ENCODE measurements at regions not wholly inside any gene's neighbourhood (a gene's known extent, or its start where the extent isn't known, plus 50 kb on each side); places are given as distances from the start of the nearest gene placed in this dataset.

DNA sequence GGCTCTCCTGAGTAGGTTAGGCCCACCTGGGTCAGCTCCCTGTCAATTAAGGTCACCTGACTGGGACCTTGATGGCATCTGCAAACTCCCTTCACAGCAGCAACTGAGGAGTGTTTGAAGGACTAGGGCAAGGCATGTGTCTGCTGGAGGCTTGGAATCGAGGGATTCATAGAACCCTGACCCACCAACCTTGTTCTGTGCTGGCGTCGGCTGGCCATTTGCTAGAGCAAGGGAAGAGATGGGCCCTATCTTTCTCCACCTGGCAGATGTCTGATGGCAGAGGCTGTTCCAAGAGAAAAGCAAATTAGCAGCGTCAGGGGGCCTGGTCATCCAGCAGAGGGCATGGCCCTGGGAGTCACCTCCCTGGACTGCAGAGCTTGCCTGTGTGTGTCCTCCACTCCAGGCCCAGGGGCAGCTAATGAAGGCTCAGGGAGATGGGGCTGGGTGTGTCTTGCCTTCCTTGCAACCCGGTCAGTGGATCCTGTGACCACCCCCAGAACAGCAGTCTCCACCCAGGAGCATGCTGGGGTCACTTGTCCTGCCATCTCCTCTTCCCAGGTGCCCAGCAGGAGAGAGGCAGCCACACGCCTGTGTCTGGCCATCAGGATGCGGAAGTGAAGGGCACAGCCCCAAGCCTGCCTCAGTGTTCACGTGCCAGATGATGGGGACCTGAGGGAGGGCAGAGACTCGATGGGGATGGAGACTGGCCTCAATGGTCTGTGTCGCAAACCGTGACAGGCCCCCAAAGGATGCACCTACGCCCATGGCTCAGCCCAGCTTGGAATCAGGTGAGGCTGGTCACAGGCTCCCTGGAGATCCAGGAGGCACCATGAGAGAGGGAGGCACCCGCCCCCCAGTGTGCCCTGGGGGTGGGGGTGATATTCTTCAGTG, 53.9 kb downstream of the BARX1 start:
- DNase-seq, result no peak
- H3K27me3 ChIP-seq (ENCODE audit: control insufficient read depth, insufficient read depth, low read length), result peaks cover 3% of the 10 kb centered on the region
- WGBS (ENCODE audit: insufficient coverage, low lambda C conversion rate), result no CpG with 5 or more reads among the region's 13 CpGs
- no peaks in the 10 kb centered on the region for H3K4me1 ChIP-seq (ENCODE audit: control insufficient read depth, insufficient read depth, low read length)
- no peak overlapping the region for H3K27ac ChIP-seq (ENCODE audit: low read length)
- H3K4me3 ChIP-seq (ENCODE audit: low read length), result no peak overlapping the region
- no peaks in the 10 kb centered on the region for H3K9me3 ChIP-seq (ENCODE audit: control insufficient read depth, low read depth, low read length)
- H3K36me3 ChIP-seq (ENCODE audit: control insufficient read depth, insufficient read depth, low read length), result no peaks in the 10 kb centered on the region

DNA sequence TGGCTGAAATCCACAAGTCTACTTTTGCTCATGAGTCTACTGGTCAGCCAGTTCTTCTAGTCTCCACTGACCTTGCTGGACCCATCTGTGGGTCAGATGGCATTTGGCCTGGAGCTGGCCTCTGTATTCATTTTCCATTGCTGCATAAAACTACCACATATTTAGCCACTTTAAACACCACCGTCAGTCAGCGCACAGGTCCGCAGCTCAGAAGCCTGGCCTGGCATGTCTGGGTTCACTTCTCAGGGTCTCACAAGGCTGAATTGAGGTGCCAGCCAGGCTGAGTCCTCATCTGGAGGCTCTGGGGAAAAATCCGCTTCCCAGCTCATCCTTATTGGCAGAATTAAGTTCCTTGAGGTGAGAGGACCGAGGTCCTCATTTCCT, 54.7 kb downstream of the BARX1 start:
- Histone ChIP-seq H3K9me3 (ENCODE audit: control insufficient read depth, low read depth, low read length) (no peaks in the 10 kb centered on the region), H3K4me1 (ENCODE audit: control insufficient read depth, insufficient read depth, low read length) (no peaks in the 10 kb centered on the region), H3K27me3 (ENCODE audit: control insufficient read depth, insufficient read depth, low read length) (no peaks in the 10 kb centered on the region), H3K36me3 (ENCODE audit: control insufficient read depth, insufficient read depth, low read length) (no peaks in the 10 kb centered on the region), H3K27ac (ENCODE audit: low read length) (no peak overlapping the region), H3K4me3 (ENCODE audit: low read length) (no peak overlapping the region)
- DNase-seq, result no peak
- WGBS (ENCODE audit: insufficient coverage, low lambda C conversion rate), result no CpG with 5 or more reads among the region's 5 CpGs

DNA sequence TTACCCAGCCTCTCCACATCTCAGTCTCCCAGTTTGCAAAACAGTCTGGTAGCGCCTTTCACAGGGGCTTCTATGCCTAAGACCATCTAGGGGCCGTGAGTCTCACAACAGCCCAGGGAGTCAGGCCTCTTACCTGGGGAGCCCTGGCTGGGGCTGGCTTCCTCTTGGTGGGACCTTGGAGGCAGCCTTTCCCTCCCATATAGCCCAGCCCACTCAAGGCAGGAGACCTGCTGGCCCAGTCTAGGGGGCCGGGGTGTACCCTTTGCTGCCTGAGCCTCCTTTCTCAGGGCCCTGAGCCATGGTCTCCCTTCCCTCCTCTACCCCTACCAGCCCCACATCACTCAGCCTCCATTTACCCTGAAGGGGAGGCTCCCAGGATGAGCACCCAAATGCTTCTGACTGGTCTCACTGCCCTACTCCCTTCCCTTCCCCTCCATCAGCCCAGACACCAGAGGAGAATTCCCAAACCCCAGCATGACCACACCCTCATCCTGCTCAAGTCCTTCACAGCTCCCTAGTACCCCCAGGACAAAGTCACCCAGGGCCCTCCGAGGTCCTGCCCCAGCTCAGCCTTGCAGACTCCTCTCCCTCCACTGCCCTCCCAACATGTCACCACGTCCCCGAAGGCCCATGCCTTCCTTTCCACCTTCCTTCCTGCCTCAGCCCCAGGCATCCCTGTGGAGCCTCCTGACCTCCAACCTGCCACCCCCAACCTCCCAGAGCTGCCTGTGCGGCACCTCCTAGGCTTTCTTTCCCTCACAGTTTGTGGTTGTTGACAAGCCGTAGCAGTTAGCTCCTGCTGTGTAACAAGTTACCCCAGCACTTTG, 55.3 kb downstream of the BARX1 start:
- no CpG with 5 or more reads among the region's 8 CpGs for whole genome bisulfite sequencing (ENCODE audit: insufficient coverage, low lambda C conversion rate)
- DNase-seq, result no peak
- Histone ChIP-seq H3K27me3 (ENCODE audit: control insufficient read depth, insufficient read depth, low read length) (no peaks in the 10 kb centered on the region), H3K36me3 (ENCODE audit: control insufficient read depth, insufficient read depth, low read length) (no peaks in the 10 kb centered on the region), H3K4me3 (ENCODE audit: low read length) (no peak overlapping the region), H3K27ac (ENCODE audit: low read length) (no peak overlapping the region), H3K9me3 (ENCODE audit: control insufficient read depth, low read depth, low read length) (no peaks in the 10 kb centered on the region), H3K4me1 (ENCODE audit: control insufficient read depth, insufficient read depth, low read length) (no peaks in the 10 kb centered on the region)

DNA sequence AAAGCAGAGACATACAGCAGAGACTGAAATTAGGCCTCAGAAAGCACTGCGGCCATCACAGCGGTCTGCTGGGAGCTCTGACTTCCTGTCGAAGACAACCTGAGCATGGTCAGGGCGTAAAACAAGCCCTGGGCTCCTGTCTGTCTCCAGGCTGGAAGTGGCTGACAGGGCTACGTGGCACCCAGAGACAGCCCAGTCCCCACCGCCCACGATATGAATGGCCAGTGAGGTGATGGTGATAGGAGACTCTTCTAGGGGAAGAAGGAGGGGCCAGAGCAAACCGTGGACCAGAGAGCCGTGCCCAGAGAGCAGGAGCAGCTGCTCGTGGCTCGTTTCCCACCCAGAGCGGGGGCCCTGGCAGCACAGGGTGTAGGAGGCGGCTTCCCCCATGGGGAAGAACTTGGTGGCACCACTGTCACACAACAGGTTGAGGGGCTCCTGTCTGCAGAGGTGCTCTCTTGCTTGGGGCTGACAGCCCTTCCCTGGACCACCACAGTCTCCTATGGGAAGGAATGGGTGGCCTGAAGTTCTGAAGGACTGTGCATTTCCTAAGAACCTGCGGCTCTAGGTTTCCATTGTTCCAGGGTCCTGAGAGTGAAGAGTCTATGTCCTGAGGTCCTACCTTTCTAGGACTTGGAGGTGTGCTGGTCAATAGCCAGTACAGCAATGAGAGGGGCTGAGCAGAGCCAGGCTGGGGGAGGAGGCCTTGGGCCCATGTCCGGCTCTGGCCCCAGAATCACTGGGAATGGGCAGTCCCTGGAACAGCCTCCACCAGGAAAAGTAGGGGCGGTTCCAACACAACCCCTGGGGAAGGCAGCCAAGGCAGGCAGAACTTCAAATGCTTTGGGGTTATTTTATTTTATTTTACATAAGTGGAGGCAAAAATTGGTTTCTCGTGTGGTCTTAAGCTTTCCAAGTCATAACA, 56.4 kb downstream of the BARX1 start:
- H3K27ac ChIP-seq (ENCODE audit: low read length), result no peak overlapping the region
- H3K9me3 ChIP-seq (ENCODE audit: control insufficient read depth, low read depth, low read length), result no peaks in the 10 kb centered on the region
- whole genome bisulfite sequencing (ENCODE audit: insufficient coverage, low lambda C conversion rate), result no CpG with 5 or more reads among the region's 17 CpGs
- no peaks in the 10 kb centered on the region for H3K27me3 ChIP-seq (ENCODE audit: control insufficient read depth, insufficient read depth, low read length)
- no peaks in the 10 kb centered on the region for H3K36me3 ChIP-seq (ENCODE audit: control insufficient read depth, insufficient read depth, low read length)
- peaks cover 8% of the 10 kb centered on the region for H3K4me1 ChIP-seq (ENCODE audit: control insufficient read depth, insufficient read depth, low read length)
- H3K4me3 ChIP-seq (ENCODE audit: low read length), result no peak overlapping the region
- DNase-seq, result no peak

DNA sequence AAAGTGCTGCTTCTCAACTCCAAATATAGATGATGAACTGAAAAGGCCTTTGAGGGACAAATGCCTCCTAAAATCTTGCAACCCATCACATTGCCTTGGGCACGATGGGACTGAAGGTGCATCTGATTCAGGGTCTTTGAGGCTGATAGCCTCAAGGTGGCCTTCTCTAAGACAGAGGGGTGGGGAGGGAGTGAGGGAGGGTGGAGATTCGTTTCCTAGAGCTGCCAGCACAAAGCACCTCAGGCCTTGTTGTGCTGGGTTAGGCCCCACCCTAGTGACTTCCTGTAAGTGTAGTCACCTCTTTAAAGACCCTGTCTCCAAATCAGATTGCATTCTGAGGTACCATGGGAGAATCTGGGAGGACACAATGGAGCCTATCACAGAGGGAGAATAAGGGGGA, 57.1 kb downstream of the BARX1 start:
- Histone ChIP-seq H3K4me1 (ENCODE audit: control insufficient read depth, insufficient read depth, low read length) (peaks cover 12% of the 10 kb centered on the region), H3K4me3 (ENCODE audit: low read length) (no peak overlapping the region), H3K27ac (ENCODE audit: low read length) (no peak overlapping the region), H3K36me3 (ENCODE audit: control insufficient read depth, insufficient read depth, low read length) (no peaks in the 10 kb centered on the region), H3K9me3 (ENCODE audit: control insufficient read depth, low read depth, low read length) (no peaks in the 10 kb centered on the region), H3K27me3 (ENCODE audit: control insufficient read depth, insufficient read depth, low read length) (no peaks in the 10 kb centered on the region)
- no CpG with 5 or more reads among the region's 2 CpGs for WGBS (ENCODE audit: insufficient coverage, low lambda C conversion rate)
- DNase-seq, result no peak

DNA sequence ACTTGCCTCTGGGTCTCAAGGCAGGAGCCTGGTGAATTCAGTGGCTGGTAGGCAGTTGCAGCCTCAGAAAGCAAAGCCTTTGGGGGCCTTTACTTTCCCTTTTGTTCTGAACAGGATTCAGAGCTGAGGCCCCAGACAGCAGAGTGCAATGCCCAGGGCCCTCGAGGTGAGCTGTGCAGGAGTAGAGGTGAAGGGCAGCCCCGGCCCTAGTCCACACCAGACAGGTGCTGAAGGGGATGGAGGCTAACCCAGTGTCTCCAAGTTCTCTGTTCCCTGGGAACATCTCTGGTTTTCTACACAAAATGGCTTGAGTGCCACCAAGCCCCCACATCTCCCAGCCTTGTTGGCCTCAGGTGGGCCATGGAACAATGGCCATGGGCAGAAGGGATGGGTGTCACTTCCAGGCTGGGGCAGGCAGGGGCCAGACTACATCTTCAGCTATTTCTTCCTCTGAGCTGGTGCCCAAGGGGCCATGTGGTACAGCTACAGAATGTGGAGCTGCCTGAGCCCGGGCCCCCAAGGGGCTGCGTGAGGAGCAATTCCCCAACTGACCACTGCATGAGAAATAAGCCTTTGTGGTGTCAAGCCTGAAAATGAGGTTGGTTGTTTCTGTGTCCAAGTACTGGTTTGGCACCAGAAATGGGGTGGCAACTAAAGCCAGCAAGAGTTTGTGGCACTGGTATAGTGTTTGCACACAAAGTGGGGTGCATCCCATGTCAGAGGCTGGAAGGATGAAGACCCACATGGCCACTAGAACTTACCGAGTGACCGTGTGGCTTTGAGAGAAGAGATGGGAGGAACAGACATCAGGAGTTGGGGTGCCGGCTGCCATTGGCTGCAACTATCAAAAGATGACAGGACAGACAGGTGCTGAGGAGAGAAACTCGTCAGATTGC, 57.8 kb downstream of the BARX1 start:
- no peak for DNase-seq
- Histone ChIP-seq H3K4me1 (ENCODE audit: control insufficient read depth, insufficient read depth, low read length) (peaks cover 12% of the 10 kb centered on the region), H3K27me3 (ENCODE audit: control insufficient read depth, insufficient read depth, low read length) (no peaks in the 10 kb centered on the region), H3K27ac (ENCODE audit: low read length) (no peak overlapping the region), H3K36me3 (ENCODE audit: control insufficient read depth, insufficient read depth, low read length) (no peaks in the 10 kb centered on the region), H3K4me3 (ENCODE audit: low read length) (no peak overlapping the region), H3K9me3 (ENCODE audit: control insufficient read depth, low read depth, low read length) (no peaks in the 10 kb centered on the region)
- 83% methylated on average over 1 of the region's 8 CpGs for WGBS (ENCODE audit: insufficient coverage, low lambda C conversion rate)

DNA sequence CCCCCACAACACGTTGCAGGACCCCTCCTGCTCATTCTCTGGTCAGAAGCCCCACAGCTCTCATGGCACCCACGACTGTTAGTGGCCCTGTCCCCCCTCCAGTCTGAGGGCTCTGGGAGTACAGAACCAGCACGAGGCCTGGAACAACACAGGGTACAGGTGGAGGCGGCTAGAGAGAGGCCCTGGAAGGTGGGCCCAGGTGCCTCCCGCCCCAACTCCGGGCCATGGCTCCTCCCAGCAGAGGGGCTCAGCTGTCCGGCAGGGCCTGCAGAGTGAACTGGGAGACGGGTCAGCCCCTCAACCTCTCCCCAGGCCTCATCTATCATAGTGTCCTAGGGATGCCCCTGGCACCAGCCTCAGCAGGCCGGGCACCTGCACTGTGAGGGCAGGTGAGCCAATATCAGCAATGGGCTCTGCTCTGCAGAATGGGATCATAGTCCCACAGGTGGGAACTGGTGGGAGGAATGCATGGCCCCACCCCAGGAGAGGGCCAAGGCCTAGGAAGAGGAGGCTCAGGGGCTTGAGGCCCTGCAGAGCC, 58.6 kb downstream of the BARX1 start:
- no CpG with 5 or more reads among the region's 9 CpGs for WGBS (ENCODE audit: insufficient coverage, low lambda C conversion rate)
- Histone ChIP-seq H3K9me3 (ENCODE audit: control insufficient read depth, low read depth, low read length) (no peaks in the 10 kb centered on the region), H3K4me3 (ENCODE audit: low read length) (no peak overlapping the region), H3K36me3 (ENCODE audit: control insufficient read depth, insufficient read depth, low read length) (no peaks in the 10 kb centered on the region), H3K27me3 (ENCODE audit: control insufficient read depth, insufficient read depth, low read length) (no peaks in the 10 kb centered on the region), H3K27ac (ENCODE audit: low read length) (no peak overlapping the region), H3K4me1 (ENCODE audit: control insufficient read depth, insufficient read depth, low read length) (peaks cover 12% of the 10 kb centered on the region)
- DNase-seq, result no peak

DNA sequence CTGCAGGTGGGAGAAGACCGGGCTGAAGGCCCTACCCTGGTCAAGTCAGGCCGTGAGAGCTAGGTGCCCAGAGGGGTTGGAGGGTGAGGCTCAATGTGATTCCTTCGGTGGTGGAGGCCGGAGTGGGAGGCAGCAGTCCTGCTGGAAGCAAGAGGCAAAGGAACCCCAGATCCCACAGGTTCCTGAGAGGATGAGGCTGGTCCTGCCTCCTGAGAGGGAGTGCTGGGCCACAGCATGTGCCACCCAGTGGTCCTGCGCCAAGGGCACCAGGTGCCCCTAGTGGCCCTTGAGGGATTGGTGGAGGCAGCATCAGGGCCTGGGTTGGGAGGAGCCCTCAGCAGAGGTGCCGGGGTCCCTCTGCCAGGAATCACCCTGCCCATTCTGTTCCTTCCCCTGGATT, 59.1 kb downstream of the BARX1 start:
- H3K4me3 ChIP-seq (ENCODE audit: low read length), result no peak overlapping the region
- whole genome bisulfite sequencing (ENCODE audit: insufficient coverage, low lambda C conversion rate), result no CpG with 5 or more reads among the region's 6 CpGs
- H3K4me1 ChIP-seq (ENCODE audit: control insufficient read depth, insufficient read depth, low read length), result peaks cover 12% of the 10 kb centered on the region
- no peaks in the 10 kb centered on the region for H3K36me3 ChIP-seq (ENCODE audit: control insufficient read depth, insufficient read depth, low read length)
- no peak overlapping the region for H3K27ac ChIP-seq (ENCODE audit: low read length)
- DNase-seq, result no peak
- no peaks in the 10 kb centered on the region for H3K27me3 ChIP-seq (ENCODE audit: control insufficient read depth, insufficient read depth, low read length)
- H3K9me3 ChIP-seq (ENCODE audit: control insufficient read depth, low read depth, low read length), result no peaks in the 10 kb centered on the region

DNA sequence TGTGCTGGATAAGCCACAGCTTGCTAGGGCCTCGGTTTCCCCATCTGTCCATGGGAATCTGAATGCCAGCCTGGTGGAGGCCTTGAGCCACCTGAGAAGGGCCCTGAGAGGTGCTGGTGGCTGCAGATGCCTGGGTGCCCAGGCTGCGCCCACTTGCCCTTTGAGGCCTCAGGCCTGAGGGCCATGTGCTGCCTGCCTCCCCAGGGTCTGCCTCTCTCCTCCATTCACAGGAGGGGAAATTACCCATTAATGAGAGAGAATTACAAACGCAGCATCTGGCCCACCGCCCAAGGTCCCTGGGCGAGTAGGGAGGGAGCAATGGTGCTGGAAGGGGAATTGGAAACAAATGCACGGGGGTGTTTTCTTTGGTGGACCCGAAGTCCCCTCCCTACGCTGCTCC, 59.6 kb downstream of the BARX1 start:
- Histone ChIP-seq H3K36me3 (ENCODE audit: control insufficient read depth, insufficient read depth, low read length) (no peaks in the 10 kb centered on the region), H3K4me3 (ENCODE audit: low read length) (no peak overlapping the region), H3K27ac (ENCODE audit: low read length) (no peak overlapping the region), H3K4me1 (ENCODE audit: control insufficient read depth, insufficient read depth, low read length) (peaks cover 12% of the 10 kb centered on the region), H3K9me3 (ENCODE audit: control insufficient read depth, low read depth, low read length) (no peaks in the 10 kb centered on the region), H3K27me3 (ENCODE audit: control insufficient read depth, insufficient read depth, low read length) (no peaks in the 10 kb centered on the region)
- no CpG with 5 or more reads among the region's 8 CpGs for WGBS (ENCODE audit: insufficient coverage, low lambda C conversion rate)
- DNase-seq, result no peak

All from large intestine (tissue), 3 donors.